ENCODE measurements at regions not wholly inside any gene's neighbourhood (a gene's known extent, or its start where the extent isn't known, plus 50 kb on each side); places are given as distances from the start of the nearest gene placed in this dataset.
"Not testable (repeated sequence)": the region's sequence is repeated elsewhere in the genome, so short reads cannot be mapped to it uniquely, and the experiment has no call there.

- DNase-seq, result no peak
These were observed 58.1 kb downstream of the NPAP1 start for GRCh38 chr15:24733659-24734058.

DNA sequence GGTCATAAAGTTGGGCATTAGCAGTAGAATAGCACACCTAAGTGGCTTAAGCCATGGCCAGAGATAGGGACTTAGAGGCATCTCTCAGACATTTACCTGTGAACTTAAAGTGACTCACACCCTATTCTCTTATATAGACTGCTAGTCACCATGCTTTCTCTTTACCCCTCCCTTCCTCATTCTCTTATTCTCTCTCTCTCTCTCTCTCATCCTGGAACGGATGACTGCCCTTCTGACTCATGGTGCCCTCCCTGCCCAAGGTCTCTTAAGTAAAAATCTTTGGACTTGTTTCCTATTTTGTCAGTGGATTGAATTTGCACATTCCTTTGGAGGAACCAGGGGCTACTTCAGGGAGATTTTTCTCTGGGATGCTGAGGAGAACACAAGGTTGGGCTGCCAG is 58.8 kb downstream of the NPAP1 start:
- ATAC-seq, result no peak
- no peak for DNase-seq

More at GRCh38 chr15:24733659-24734058, 58.1 kb downstream of the NPAP1 start:
- no peak for ATAC-seq

DNA sequence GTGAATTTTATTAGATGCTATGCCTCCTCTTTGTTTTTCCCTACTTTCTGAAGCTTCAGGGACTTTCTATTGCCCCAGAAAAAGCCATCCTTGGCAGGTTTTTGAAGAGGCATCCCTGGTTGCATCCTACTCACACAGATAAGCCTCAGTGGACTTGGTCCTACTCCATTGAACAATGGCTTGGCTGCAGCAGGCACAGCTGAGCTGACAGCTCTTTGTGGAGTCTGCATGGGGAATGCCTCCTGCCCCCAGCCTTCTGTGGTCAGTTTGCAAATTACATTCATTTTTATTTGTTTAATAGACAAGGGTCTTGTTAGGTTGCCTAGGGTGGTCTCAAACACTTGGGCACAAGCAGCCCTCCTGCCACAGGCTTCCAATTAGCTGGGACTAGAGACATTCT is 69.7 kb downstream of the NPAP1 start:
- no peak for ATAC-seq
- DNase-seq, result no peak

GRCh38 chr15:24746094-24746493 is 70.5 kb downstream of the NPAP1 start:
- DNase-seq (no peak), ATAC-seq (no peak)

GRCh38 chr15:24747376-24747775 is 71.8 kb downstream of the NPAP1 start:
- DNase-seq (no peak), ATAC-seq (no peak)

DNA sequence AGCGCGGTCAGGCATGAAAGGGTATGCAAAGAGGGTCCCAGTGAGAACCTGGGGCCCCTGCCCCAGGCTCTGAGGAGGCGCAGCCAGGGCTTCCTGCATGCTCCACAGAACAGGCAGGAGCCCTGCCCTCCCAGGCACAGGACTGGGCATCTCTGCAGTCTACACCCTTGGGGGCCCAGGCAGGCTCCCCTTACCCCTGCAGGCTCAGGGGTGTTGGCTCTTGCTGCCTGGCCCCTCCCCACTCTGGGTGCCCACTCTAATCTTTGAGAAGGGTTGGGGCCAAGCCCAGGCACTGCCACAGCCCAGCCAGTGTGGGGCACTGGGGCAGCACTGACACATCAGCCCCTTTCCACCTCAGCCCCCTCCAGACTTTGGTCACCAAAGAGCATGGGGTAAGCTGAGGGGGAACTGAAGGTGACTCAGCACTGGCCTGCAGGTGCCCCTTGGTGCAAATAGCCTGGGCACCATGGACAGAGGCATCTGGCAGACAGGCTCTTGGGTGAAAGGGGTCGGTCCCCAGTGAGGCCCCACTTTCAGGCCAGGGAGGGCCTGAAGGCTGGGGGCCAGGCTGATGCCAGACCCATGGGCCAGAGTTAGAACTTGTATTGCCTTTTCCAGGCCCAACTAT is 73.4 kb downstream of the NPAP1 start:
- ATAC-seq (no peak), DNase-seq (no peak)

GRCh38 chr15:24752354-24752753 is 76.8 kb downstream of the NPAP1 start:
- DNase-seq, result no peak
- ATAC-seq, result no peak

GRCh38 chr15:24756101-24756500 is 80.5 kb downstream of the NPAP1 start:
- ATAC-seq (no peak), DNase-seq (no peak)

DNA sequence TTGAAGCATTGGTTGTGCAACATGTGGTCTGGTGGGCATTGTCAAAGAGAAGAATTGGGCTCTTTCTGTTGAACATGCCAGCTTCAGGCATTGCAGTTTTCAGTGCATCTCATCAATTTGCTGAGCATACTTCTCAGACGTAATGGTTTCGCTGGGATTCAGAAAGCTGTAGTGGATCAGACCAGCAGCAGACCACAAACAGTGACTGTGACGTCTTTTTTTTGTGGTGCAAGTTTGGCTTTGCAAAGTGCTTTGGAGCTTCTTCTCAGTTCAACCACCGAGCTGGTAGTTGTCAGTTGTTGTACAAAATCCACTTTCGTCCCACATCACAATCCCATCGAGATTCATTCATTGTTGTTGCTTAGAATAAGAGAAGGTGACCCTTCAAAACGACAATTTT is 84.5 kb downstream of the NPAP1 start:
- ATAC-seq, result no peak
- no peak for DNase-seq

DNA sequence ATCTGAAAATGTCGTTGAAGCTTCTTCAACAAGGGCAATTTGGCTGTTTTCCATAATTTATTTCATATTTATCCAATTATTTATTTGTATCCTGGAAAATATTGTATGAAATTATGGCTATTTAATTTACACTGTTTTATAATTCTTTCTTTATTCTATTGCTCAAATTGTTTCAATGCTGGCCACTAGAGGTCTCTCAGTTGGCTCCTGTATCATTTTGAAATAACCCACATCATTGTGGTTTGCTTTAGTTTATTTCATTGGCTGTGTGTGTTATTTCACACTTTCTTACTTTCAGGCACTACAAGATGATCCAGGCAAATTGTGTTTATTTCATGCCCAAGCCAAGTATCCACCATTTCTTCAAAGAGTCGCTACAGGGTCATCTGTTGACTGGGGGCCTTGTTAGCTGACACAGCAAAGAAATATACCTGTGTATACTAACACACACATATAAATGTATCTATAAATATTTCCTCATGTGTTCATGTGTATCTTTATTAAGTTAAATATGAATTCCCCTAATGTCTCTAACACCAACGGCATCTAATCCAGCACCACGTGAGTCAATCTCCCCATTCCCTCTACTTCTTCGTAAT is 86.2 kb downstream of the NPAP1 start:
- ATAC-seq (no peak), DNase-seq (no peak)

DNA sequence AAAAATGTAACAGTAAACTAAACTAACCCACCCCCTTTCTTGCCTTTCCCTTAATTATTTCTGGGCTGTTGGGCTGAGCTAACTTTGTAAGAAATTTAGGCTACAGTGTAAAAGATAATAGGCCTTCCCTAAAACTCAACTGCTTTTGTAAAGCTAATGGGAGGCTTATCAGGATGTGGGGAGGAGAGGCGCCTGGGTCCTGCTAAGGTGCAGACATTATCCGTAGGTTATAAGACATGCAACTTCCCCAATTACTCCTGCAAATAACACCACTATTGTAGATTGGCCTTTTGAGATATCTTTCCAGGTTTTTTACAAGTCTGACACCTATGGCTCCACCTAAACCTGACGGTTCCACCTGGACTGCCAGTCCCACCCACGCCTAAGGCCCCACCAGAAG is 88.3 kb downstream of the NPAP1 start:
- no peak for DNase-seq
- ATAC-seq, result no peak

- DNase-seq (no peak), ATAC-seq (no peak)
These were observed 89.0 kb downstream of the NPAP1 start for GRCh38 chr15:24764375-24765171.

GRCh38 chr15:24766511-24767133 is 91.0 kb downstream of the NPAP1 start:
- no peak for DNase-seq
- ATAC-seq, result no peak

- ATAC-seq, result no peak
These were observed 96.7 kb downstream of the NPAP1 start for GRCh38 chr15:24772266-24772665.

GRCh38 chr15:24772686-24773373 is 97.3 kb downstream of the NPAP1 start:
- DNase-seq (peak; percentile 57), ATAC-seq (peak; percentile 72)

More at GRCh38 chr15:24772266-24772665, 96.7 kb downstream of the NPAP1 start:
- no peak for DNase-seq

DNA sequence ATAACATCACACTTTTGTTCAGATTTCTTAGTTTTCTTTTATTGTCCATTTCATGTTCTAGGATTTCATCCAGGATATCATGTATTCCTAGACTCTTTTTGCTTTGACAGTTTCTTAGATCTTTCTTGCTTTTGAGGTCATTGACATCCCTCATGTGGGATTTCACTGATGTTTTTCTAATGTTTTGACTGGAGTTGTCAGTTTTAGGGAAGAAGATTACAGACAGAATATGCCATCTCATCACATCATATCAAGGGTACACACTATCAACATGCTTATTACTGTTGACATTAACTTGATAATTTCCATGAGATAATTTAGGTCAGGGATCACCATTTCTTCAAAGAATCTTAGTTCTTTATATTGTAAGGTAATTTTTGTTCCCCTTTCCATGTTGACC is 101.7 kb downstream of the NPAP1 start:
- no peak for ATAC-seq
- DNase-seq, result no peak

DNA sequence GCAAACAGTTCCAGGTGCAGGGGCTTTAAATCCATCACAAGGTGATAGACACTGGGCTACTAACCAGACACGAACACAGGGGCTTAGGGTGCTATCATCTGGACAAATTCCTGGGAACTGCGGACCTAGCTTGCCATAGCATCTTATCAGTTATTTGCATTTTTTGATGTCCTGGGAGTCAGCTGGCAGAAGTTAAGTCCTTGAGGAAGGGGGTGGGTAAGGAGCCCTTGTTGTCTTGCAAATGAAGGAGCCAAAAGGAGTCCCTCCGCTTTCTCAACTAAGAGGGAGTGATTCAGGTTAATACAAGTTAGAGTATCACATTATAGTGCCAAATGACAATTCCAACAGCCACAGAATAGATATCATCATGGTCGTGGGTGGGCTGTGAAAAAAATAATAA is 108.9 kb downstream of the NPAP1 start:
- ATAC-seq (no peak), DNase-seq (no peak)

GRCh38 chr15:24786347-24786746 is 110.8 kb downstream of the NPAP1 start:
- DNase-seq (no peak), ATAC-seq (no peak)

DNA sequence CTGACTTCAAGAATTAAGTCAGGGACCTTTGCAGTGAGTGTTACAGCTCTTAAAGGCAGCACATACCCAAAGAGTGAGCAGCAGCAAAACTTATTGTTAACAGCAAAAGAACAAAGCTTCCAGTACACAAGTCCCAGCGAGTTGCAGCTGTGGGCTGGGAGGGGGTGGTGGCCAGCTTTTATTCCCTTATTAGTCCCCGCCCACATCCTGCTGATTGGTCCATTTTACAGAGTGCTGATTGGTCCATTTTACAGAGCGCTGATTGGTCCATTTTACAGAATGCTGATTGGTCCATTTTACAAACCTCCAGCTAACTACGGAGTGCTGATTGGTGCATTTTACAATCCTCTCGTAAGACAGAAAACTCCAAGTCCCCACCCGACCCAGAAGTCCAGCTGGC is 127.0 kb downstream of the NPAP1 start:
- DNase-seq, ATAC-seq: not testable (repeated sequence)

DNA sequence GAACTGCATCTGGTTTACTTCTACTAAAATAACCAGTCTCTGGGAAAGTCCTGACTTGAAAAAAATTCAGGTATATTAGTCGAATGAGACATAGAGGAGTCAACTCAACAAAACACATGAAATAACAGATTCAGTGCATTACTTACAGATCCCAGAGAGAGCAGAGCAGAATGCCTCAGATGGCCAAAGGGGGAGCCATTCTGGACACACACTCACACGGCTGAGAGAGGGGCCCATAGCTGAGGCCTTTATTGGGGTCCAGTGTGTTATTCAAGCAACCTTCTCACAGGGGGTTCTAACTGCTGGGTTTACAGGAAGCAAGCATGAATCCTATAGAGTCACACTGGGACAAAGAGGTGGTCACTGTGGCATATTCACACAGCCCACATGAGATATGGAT is 135.1 kb upstream of the SNRPN start:
- no peak for ATAC-seq

DNA sequence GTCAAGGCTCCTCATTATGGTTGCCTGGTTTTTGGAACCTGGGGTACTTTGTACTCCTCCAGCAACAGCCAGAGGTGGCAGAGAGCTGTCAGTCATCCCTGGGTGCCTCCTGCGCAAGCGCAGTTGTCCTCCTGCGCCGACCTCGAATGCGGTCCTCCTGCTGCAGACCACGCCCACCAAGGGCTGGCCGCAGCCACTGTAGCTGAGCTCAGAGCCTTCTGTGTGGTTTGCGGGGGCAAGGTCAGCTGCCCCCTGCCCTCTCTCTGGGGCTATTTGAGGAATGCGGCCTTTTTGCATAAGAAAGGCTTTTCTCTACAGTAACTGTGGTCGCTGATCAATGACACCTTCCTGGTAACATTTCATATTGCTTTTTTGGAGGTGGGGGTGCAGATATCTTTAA is 131.3 kb upstream of the SNRPN start:
- no peak for DNase-seq
- ATAC-seq, result no peak

More for the DNA sequence above, 135.1 kb upstream of the SNRPN start:
- DNase-seq, result no peak

DNA sequence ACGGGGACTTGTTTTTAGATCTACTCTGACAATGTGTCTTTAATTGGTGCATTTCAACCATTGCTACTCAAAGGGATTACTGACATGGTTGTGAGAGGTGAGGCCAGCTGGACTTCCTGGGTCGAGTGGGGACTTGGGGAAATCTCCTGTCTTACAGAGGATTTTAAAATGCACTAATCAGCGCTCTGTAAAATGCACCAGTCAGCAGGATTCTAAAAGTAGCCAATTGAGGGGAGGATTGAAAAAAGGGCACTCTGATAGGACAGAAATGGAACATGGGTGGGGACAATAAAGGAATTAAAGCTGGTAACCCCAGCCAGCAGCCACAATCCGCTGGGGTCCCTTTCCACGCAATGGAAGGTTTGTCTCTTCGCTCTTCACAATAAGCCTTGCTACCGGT is 122.5 kb upstream of the SNRPN start:
- DNase-seq (no peak), ATAC-seq (no peak)

Measured in stimulated activated naive CD8-positive, alpha-beta T cell treated with anti-CD3 and anti-CD28 coated beads, Interleukin-15, Interleukin-2, amounts not matched to agents 100 U/mL and 50 U/mL, for 24 hours (primary cell).